Bronchial epithelial cell (primary cell): ENCODE measurements at regions not wholly inside any gene's neighbourhood (a gene's known extent, or its start where the extent isn't known, plus 50 kb on each side); places are given as distances from the start of the nearest gene placed in this dataset.

Source experiments
- DNase-seq: peaks from one replicate; pipeline ENCODE4 v3.0.0-alpha.2; 2010; ENCODE audit warnings: low read depth
- FAIRE-seq: peaks from 2 replicates; lab custom pipeline; 2011; peaks lifted over from hg19 to GRCh38; lab: Jason Lieb, UNC
- H3K27me3 ChIP-seq: 2 replicates; pipeline ENCODE4 v1.5.1; 2011; ENCODE audit warnings: low read length; ENCODE audit not compliant: control insufficient read depth, insufficient read depth
- H3K36me3 ChIP-seq: 2 replicates; pipeline ENCODE4 v1.5.1; 2011; ENCODE audit warnings: low read length; ENCODE audit not compliant: control insufficient read depth, insufficient read depth
- H3K4me3 ChIP-seq: 2 replicates; pipeline ENCODE4 v1.5.1; 2011; ENCODE audit warnings: mild to moderate bottlenecking, low read depth, low read length, control low read depth
- TF ChIP-seq, protein P1 (sequence below): IDR thresholded peaks from 2 replicates; pipeline ENCODE4 v1.5.1; 2011; ENCODE audit warnings: mild to moderate bottlenecking, moderate library complexity, low read length, control low read depth, inconsistent platforms; ENCODE audit not compliant: insufficient read depth, severe bottlenecking

GRCh38 chr13:72530471-72530870, 197.0 kb downstream of the MZT1 start:
- TF ChIP-seq, protein P1, sequence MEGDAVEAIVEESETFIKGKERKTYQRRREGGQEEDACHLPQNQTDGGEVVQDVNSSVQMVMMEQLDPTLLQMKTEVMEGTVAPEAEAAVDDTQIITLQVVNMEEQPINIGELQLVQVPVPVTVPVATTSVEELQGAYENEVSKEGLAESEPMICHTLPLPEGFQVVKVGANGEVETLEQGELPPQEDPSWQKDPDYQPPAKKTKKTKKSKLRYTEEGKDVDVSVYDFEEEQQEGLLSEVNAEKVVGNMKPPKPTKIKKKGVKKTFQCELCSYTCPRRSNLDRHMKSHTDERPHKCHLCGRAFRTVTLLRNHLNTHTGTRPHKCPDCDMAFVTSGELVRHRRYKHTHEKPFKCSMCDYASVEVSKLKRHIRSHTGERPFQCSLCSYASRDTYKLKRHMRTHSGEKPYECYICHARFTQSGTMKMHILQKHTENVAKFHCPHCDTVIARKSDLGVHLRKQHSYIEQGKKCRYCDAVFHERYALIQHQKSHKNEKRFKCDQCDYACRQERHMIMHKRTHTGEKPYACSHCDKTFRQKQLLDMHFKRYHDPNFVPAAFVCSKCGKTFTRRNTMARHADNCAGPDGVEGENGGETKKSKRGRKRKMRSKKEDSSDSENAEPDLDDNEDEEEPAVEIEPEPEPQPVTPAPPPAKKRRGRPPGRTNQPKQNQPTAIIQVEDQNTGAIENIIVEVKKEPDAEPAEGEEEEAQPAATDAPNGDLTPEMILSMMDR: no peak
- DNase-seq: peak; percentile 31

GRCh38 chr13:72527333-72527732, 200.1 kb downstream of the MZT1 start:
- Histone ChIP-seq H3K27me3 (no peaks in the 10 kb centered on the region), H3K4me3 (no peak overlapping the region), H3K36me3 (no peaks in the 10 kb centered on the region)
- FAIRE-seq (no peak), DNase-seq (no peak)
- TF ChIP-seq, protein P1: no peak

More at GRCh38 chr13:72530471-72530870, 197.0 kb downstream of the MZT1 start:
- Histone ChIP-seq H3K36me3 (no peaks in the 10 kb centered on the region), H3K27me3 (no peaks in the 10 kb centered on the region), H3K4me3 (no peak overlapping the region)
- FAIRE-seq: no peak

DNA sequence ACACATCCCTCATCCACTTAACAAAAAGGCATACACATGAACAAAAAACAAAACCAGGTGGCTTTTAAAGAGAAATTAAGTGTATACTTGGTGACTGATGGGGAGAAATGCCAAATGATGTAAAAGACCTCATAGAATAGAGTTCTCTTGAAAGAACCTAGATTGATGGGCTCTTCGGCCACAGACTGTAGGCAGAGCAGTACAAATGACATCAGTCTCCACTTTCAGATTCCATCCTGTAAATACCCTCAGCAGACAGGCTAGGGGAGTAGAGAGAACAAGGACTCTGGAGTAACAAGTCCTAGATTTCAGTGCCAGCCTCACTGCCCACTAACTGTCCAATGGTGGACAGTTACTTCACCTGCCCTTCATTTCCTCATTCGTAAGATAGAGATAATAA, 203.8 kb downstream of the MZT1 start:
- DNase-seq (no peak), FAIRE-seq (no peak)
- no peak overlapping the region for H3K4me3 ChIP-seq
- TF ChIP-seq, protein P1: no peak
- H3K27me3 ChIP-seq: no peaks in the 10 kb centered on the region
- H3K36me3 ChIP-seq: no peaks in the 10 kb centered on the region

DNA sequence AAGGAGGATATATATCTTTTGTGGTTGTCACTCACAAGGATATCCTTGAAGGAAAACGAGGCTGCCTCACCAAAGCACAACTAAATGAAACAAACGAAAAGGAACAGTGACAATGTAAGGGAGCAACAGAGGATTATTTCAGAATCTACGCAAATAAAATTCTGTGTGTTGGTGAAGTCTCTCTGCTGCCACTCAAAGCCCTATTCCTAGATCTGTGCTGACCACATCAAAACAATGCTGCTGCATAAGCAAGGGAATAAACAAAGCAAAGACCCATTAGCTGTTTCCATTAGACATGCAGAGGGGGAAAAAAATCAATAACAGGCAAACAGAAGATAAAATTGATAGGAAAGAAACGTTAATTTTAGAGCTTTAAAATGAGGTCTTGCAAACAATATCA, 204.4 kb downstream of the MZT1 start:
- TF ChIP-seq, protein P1: no peak
- no peaks in the 10 kb centered on the region for H3K36me3 ChIP-seq
- no peak overlapping the region for H3K4me3 ChIP-seq
- DNase-seq (no peak), FAIRE-seq (no peak)
- no peaks in the 10 kb centered on the region for H3K27me3 ChIP-seq

DNA sequence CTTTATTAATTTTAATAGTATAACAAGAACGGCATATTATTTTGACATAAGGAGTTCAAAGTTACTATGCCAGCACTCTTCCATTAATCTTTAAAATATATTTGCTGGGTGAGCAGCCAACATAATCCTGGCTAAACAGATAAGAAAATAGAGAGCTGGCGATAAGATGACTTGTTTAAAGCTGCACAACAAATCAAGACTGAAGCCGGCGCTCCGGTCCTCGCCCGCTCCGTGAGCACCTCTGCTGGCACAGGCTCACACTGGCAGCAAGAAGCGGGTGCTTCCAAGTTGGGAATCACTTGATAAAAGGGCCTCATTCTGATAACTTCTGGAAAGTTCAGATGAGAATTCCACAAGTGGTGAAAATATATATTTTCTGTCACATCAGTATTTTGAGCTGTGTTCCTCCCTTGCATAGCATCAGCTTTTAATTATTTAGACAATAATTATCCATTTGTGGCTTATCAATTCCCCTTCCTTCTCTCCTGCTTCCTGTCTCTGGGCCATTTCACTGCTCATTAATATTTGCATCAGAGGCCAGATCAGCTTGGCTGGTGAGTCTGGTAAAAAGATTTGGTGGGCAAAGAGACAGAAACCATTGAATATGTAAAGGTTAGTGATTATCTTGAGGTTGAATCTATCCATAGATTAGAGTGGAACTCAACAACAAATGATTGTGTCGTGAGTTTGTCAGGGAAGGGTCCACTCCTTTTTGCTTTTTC, 205.3 kb downstream of the MZT1 start:
- FAIRE-seq (no peak), DNase-seq (no peak)
- Histone ChIP-seq H3K36me3 (no peaks in the 10 kb centered on the region), H3K4me3 (no peak overlapping the region), H3K27me3 (no peaks in the 10 kb centered on the region)
- TF ChIP-seq, protein P1: no peak

- FAIRE-seq: no peak
- peak; percentile 11 for DNase-seq
- H3K4me3 ChIP-seq: no peak overlapping the region
- no peaks in the 10 kb centered on the region for H3K36me3 ChIP-seq
- H3K27me3 ChIP-seq: no peaks in the 10 kb centered on the region
- TF ChIP-seq, protein P1: no peak
These were observed 213.3 kb downstream of the MZT1 start for GRCh38 chr13:72514146-72514545.
